K562 (cell line): ENCODE measurements at regions not wholly inside any gene's neighbourhood (a gene's known extent, or its start where the extent isn't known, plus 50 kb on each side); places are given as distances from the start of the nearest gene placed in this dataset.

Experiments used
- ARID2 ChIP-seq: fragments of 450-650 bp; IDR thresholded peaks from 2 replicates; pipeline ENCODE4 v1.6.1; 2017; ENCODE audit warnings: antibody characterized with exemption, mild to moderate bottlenecking
- ASH1L ChIP-seq: fragments of 450-650 bp; IDR thresholded peaks from 2 replicates; pipeline ENCODE4 v1.6.1; 2018; ENCODE audit warnings: borderline replicate concordance, mild to moderate bottlenecking, low read depth; ENCODE audit not compliant: partially characterized antibody
- KLF6 ChIP-seq: fragments of 250-450 bp; sonication (Bioruptor Pico); IDR thresholded peaks from 2 replicates; pipeline ENCODE4 v1.4.0; 2020; ENCODE audit warnings: mild to moderate bottlenecking, moderate library complexity, borderline replicate concordance
- MAFK ChIP-seq: IDR thresholded peaks from 2 replicates; pipeline ENCODE4 v1.6.1; 2011; ENCODE audit warnings: low read length, improper control_type of control experiment
- POLR2A ChIP-seq: fragments of 450-650 bp; conservative IDR thresholded peaks from 2 replicates; pipeline ENCODE4 v1.6.1; 2016
- POLR2AphosphoS5 ChIP-seq: IDR thresholded peaks from 2 replicates; pipeline ENCODE4 v1.6.1; 2011; ENCODE audit warnings: mild to moderate bottlenecking, low read depth, low read length, moderate library complexity; ENCODE audit not compliant: control insufficient read depth, insufficient read depth
- RBBP5 ChIP-seq: fragments of 200-600 bp; sonication (generic); IDR thresholded peaks from 2 replicates; pipeline ENCODE4 v1.6.1; 2012; ENCODE audit warnings: borderline replicate concordance, mild to moderate bottlenecking, low read length, control low read depth, inconsistent platforms; ENCODE audit not compliant: insufficient read depth, poor library complexity, severe bottlenecking
- SIN3A ChIP-seq, 2 experiments: fragments of 150-350 bp in 1 of 2; IDR thresholded peaks; 2 replicates each; pipeline ENCODE4 v1.6.1; 2011 to 2016; ENCODE audit warnings: borderline replicate concordance in 2 of 2, low read depth in 2 of 2, low read length in 2 of 2, mild to moderate bottlenecking in 2 of 2, moderate library complexity in 2 of 2; ENCODE audit not compliant: control insufficient read depth in 1 of 2
- SPI1 ChIP-seq: IDR thresholded peaks from 2 replicates; pipeline ENCODE4 v1.6.1; 2011; ENCODE audit warnings: low read depth, low read length, control low read depth, borderline replicate concordance
- YY1 ChIP-seq, 3 experiments: IDR thresholded peaks; 2 replicates each; pipeline ENCODE4 v1.6.1; 2011; ENCODE audit warnings: low read length in 2 of 3, mild to moderate bottlenecking in 2 of 3, moderate library complexity in 2 of 3, borderline replicate concordance in 1 of 3, control low read depth in 1 of 3, low read depth in 1 of 3; ENCODE audit not compliant: insufficient read depth in 3 of 3, insufficient replicate concordance in 2 of 3, control insufficient read depth in 1 of 3, insufficient read length in 1 of 3; ENCODE audit errors: extremely low read depth in 1 of 3
- ZKSCAN8 ChIP-seq: fragments of 200-800 bp; sonication (Bioruptor generic); IDR thresholded peaks from 2 replicates; pipeline ENCODE4 v1.6.1; 2016; ENCODE audit warnings: missing genetic modification characterization, missing compliant biosample characterization
- ZNF224 ChIP-seq: sonication (generic); formaldehyde crosslinking; IDR thresholded peaks from 2 replicates; pipeline ENCODE4 v1.8.0; 2022; ENCODE audit warnings: mild to moderate bottlenecking, missing genetic modification reagents
- TF ChIP-seq, protein P1 (sequence below): fragments of 200-400 bp; formaldehyde crosslinking; IDR thresholded peaks from 2 replicates; pipeline ENCODE4 v1.6.1; 2017; ENCODE audit warnings: mild to moderate bottlenecking, low read depth, low read length, moderate library complexity
- TF ChIP-seq, protein P2 (sequence below): fragments of 450-650 bp; IDR thresholded peaks from 2 replicates; pipeline ENCODE4 v1.6.1; 2016; ENCODE audit warnings: borderline replicate concordance

DNA sequence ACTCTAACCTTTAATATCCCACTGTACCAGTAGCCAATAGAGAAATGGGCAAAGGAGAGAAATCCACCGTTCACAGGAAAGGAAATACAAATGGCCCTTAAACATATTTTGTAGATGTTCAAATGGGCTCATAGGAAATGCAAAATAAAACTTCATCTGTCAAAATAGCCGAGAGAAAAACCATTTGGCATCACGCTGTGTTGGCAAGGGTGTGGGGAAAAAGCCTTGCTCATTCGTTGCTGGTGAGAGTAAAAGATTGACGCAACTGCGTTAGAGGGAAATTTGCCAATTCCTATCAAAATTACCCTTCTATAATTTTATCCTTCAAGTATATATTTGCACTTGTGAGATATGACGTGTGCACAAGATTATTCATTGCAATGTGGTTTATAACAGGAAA is 131.9 kb downstream of the EIF4E start:
- no peak for TF ChIP-seq ASH1L
- TF ChIP-seq SIN3A (IDR thresholded peaks at IDR 0.05; ENCODE audit: borderline replicate concordance in 2 of 2, control insufficient read depth in 1 of 2, low read depth in 2 of 2, low read length in 2 of 2): no peak
- no peak for TF ChIP-seq POLR2A
- no peak for TF ChIP-seq ZNF224 (CRISPR knock-in tag)
- TF ChIP-seq KLF6 (CRISPR knock-in tag): no peak
- TF ChIP-seq, protein P1, sequence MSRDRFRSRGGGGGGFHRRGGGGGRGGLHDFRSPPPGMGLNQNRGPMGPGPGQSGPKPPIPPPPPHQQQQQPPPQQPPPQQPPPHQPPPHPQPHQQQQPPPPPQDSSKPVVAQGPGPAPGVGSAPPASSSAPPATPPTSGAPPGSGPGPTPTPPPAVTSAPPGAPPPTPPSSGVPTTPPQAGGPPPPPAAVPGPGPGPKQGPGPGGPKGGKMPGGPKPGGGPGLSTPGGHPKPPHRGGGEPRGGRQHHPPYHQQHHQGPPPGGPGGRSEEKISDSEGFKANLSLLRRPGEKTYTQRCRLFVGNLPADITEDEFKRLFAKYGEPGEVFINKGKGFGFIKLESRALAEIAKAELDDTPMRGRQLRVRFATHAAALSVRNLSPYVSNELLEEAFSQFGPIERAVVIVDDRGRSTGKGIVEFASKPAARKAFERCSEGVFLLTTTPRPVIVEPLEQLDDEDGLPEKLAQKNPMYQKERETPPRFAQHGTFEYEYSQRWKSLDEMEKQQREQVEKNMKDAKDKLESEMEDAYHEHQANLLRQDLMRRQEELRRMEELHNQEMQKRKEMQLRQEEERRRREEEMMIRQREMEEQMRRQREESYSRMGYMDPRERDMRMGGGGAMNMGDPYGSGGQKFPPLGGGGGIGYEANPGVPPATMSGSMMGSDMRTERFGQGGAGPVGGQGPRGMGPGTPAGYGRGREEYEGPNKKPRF: no peak
- TF ChIP-seq ARID2: no peak
- TF ChIP-seq, protein P2, sequence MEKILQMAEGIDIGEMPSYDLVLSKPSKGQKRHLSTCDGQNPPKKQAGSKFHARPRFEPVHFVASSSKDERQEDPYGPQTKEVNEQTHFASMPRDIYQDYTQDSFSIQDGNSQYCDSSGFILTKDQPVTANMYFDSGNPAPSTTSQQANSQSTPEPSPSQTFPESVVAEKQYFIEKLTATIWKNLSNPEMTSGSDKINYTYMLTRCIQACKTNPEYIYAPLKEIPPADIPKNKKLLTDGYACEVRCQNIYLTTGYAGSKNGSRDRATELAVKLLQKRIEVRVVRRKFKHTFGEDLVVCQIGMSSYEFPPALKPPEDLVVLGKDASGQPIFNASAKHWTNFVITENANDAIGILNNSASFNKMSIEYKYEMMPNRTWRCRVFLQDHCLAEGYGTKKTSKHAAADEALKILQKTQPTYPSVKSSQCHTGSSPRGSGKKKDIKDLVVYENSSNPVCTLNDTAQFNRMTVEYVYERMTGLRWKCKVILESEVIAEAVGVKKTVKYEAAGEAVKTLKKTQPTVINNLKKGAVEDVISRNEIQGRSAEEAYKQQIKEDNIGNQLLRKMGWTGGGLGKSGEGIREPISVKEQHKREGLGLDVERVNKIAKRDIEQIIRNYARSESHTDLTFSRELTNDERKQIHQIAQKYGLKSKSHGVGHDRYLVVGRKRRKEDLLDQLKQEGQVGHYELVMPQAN: no peak
- no peak for TF ChIP-seq POLR2AphosphoS5
- no peak for TF ChIP-seq YY1 (IDR thresholded peaks at IDR 0.05; ENCODE audit: borderline replicate concordance in 1 of 3, control insufficient read depth in 1 of 3, extremely low read depth in 1 of 3, insufficient read depth in 3 of 3, insufficient read length in 1 of 3, insufficient replicate concordance in 2 of 3, low read depth in 1 of 3, low read length in 2 of 3)
- TF ChIP-seq ZKSCAN8 (CRISPR knock-in tag): no peak
- no peak for TF ChIP-seq SPI1
- TF ChIP-seq MAFK: no peak
- no peak for TF ChIP-seq RBBP5
